ENCODE measurements at regions not wholly inside any gene's neighbourhood (a gene's known extent, or its start where the extent isn't known, plus 50 kb on each side); places are given as distances from the start of the nearest gene placed in this dataset.

GRCh38 chr10:130862626-130863025 is 448.9 kb downstream of the TCERG1L start:
- no peak for TF ChIP-seq GATA2 (IDR thresholded peaks at IDR 0.05; ENCODE audit: low read depth, low read length)
- no peak for TF ChIP-seq GATA3 (IDR thresholded peaks at IDR 0.05; ENCODE audit: low read depth, low read length)

- no peak for TF ChIP-seq GATA3 (IDR thresholded peaks at IDR 0.05; ENCODE audit: low read depth, low read length)
- no peak for TF ChIP-seq GATA2 (IDR thresholded peaks at IDR 0.05; ENCODE audit: low read depth, low read length)
Observed at GRCh38 chr10:130863044-130863443, 448.5 kb downstream of the TCERG1L start.

- TF ChIP-seq GATA2 (IDR thresholded peaks at IDR 0.05; ENCODE audit: low read depth, low read length) (no peak), GATA3 (IDR thresholded peaks at IDR 0.05; ENCODE audit: low read depth, low read length) (no peak)
Observed at GRCh38 chr10:130864961-130865818, 446.3 kb downstream of the TCERG1L start.

GRCh38 chr10:130866857-130867256 is 444.7 kb downstream of the TCERG1L start:
- TF ChIP-seq GATA2 (IDR thresholded peaks at IDR 0.05; ENCODE audit: low read depth, low read length) (no peak), GATA3 (IDR thresholded peaks at IDR 0.05; ENCODE audit: low read depth, low read length) (no peak)

GRCh38 chr10:130867446-130868194 is 443.9 kb downstream of the TCERG1L start:
- TF ChIP-seq GATA2 (IDR thresholded peaks at IDR 0.05; ENCODE audit: low read depth, low read length) (no peak), GATA3 (IDR thresholded peaks at IDR 0.05; ENCODE audit: low read depth, low read length) (no peak)

GRCh38 chr10:130869179-130869841 is 442.2 kb downstream of the TCERG1L start:
- no peak for TF ChIP-seq GATA3 (IDR thresholded peaks at IDR 0.05; ENCODE audit: low read depth, low read length)
- TF ChIP-seq GATA2 (IDR thresholded peaks at IDR 0.05; ENCODE audit: low read depth, low read length) = no peak

GRCh38 chr10:130871406-130871805 is 440.1 kb downstream of the TCERG1L start:
- no peak for TF ChIP-seq GATA3 (IDR thresholded peaks at IDR 0.05; ENCODE audit: low read depth, low read length)
- TF ChIP-seq GATA2 (IDR thresholded peaks at IDR 0.05; ENCODE audit: low read depth, low read length) = no peak

GRCh38 chr10:130873636-130874035 is 437.9 kb downstream of the TCERG1L start:
- TF ChIP-seq GATA2 (IDR thresholded peaks at IDR 0.05; ENCODE audit: low read depth, low read length) (no peak), GATA3 (IDR thresholded peaks at IDR 0.05; ENCODE audit: low read depth, low read length) (no peak)

GRCh38 chr10:130875116-130875515 is 436.4 kb downstream of the TCERG1L start:
- TF ChIP-seq GATA3 (IDR thresholded peaks at IDR 0.05; ENCODE audit: low read depth, low read length) (no peak), GATA2 (IDR thresholded peaks at IDR 0.05; ENCODE audit: low read depth, low read length) (no peak)

GRCh38 chr10:130875897-130876472 is 435.5 kb downstream of the TCERG1L start:
- TF ChIP-seq GATA2 (IDR thresholded peaks at IDR 0.05; ENCODE audit: low read depth, low read length) (no peak), GATA3 (IDR thresholded peaks at IDR 0.05; ENCODE audit: low read depth, low read length) (no peak)

GRCh38 chr10:130877126-130877525 is 434.4 kb downstream of the TCERG1L start:
- no peak for TF ChIP-seq GATA2 (IDR thresholded peaks at IDR 0.05; ENCODE audit: low read depth, low read length)
- no peak for TF ChIP-seq GATA3 (IDR thresholded peaks at IDR 0.05; ENCODE audit: low read depth, low read length)

- TF ChIP-seq GATA3 (IDR thresholded peaks at IDR 0.05; ENCODE audit: low read depth, low read length) (no peak), GATA2 (IDR thresholded peaks at IDR 0.05; ENCODE audit: low read depth, low read length) (no peak)
Observed at GRCh38 chr10:130878131-130878530, 433.4 kb downstream of the TCERG1L start.

GRCh38 chr10:130882906-130883305 is 428.6 kb downstream of the TCERG1L start:
- TF ChIP-seq GATA2 (IDR thresholded peaks at IDR 0.05; ENCODE audit: low read depth, low read length) (no peak), GATA3 (IDR thresholded peaks at IDR 0.05; ENCODE audit: low read depth, low read length) (no peak)

- TF ChIP-seq GATA2 (IDR thresholded peaks at IDR 0.05; ENCODE audit: low read depth, low read length) (no peak), GATA3 (IDR thresholded peaks at IDR 0.05; ENCODE audit: low read depth, low read length) (no peak)
Observed at GRCh38 chr10:130884456-130884855, 427.1 kb downstream of the TCERG1L start.

All from SH-SY5Y (cell line).